Hypothalamus (tissue), 51 donors: ENCODE measurements at regions not wholly inside any gene's neighbourhood (a gene's known extent, or its start where the extent isn't known, plus 50 kb on each side); places are given as distances from the start of the nearest gene placed in this dataset.

Experiments used
- DNase-seq, 51 donors: peaks; one replicate each; lab custom pipeline; 2025; lab: John Stamatoyannopoulos, UW

- no peak for DNase-seq
Measured at GRCh38 chr11:134756811-134757540, 344.9 kb upstream of the B3GAT1 start.

- DNase-seq, result no peak
Measured at GRCh38 chr11:134755535-134755934, 343.5 kb upstream of the B3GAT1 start.

- DNase-seq, result no peak
Measured at GRCh38 chr11:134754521-134755198, 342.6 kb upstream of the B3GAT1 start.

- no peak for DNase-seq
Measured at GRCh38 chr11:134753771-134754520, 341.9 kb upstream of the B3GAT1 start.

- DNase-seq, result no peak
Measured at GRCh38 chr11:134752964-134753770, 341.1 kb upstream of the B3GAT1 start.

- DNase-seq, result no peak
Measured at GRCh38 chr11:134752526-134752925, 340.5 kb upstream of the B3GAT1 start.

GRCh38 chr11:134751766-134752165 lies 339.7 kb upstream of the B3GAT1 start:
- no peak for DNase-seq

GRCh38 chr11:134751031-134751585 lies 339.1 kb upstream of the B3GAT1 start:
- no peak for DNase-seq

- no peak for DNase-seq
Measured at GRCh38 chr11:134750619-134751018, 338.6 kb upstream of the B3GAT1 start.

GRCh38 chr11:134749040-134749839 lies 337.2 kb upstream of the B3GAT1 start:
- DNase-seq, result no peak

GRCh38 chr11:134746609-134747008 lies 334.6 kb upstream of the B3GAT1 start:
- DNase-seq, result no peak

GRCh38 chr11:134745456-134745855 lies 333.4 kb upstream of the B3GAT1 start:
- DNase-seq, result no peak

GRCh38 chr11:134743820-134744195 lies 331.8 kb upstream of the B3GAT1 start:
- no peak for DNase-seq

GRCh38 chr11:134742956-134743819 lies 331.1 kb upstream of the B3GAT1 start:
- no peak for DNase-seq

GRCh38 chr11:134742224-134742612 lies 330.2 kb upstream of the B3GAT1 start:
- DNase-seq, result no peak

- no peak for DNase-seq
Measured at GRCh38 chr11:134741453-134742223, 329.6 kb upstream of the B3GAT1 start.

- no peak for DNase-seq
Measured at GRCh38 chr11:134740590-134741261, 328.7 kb upstream of the B3GAT1 start.
